T-helper 1 cell treated with Interleukin-12 subunit alpha and Interleukin-12 subunit beta and Interleukin-4 antibody, amounts not matched to agents 30 μg/mL and 1 μg/mL, for 36 hours (primary cell): ENCODE measurements at regions not wholly inside any gene's neighbourhood (a gene's known extent, or its start where the extent isn't known, plus 50 kb on each side); places are given as distances from the start of the nearest gene placed in this dataset.

Source experiments
- H3K27ac Mint-ChIP-seq: one replicate; pipeline ENCODE4 v1.8.0; 2021; ENCODE audit warnings: mild to moderate bottlenecking, mixed read lengths
- H3K27me3 Mint-ChIP-seq: one replicate; pipeline ENCODE4 v1.8.0; 2021; ENCODE audit warnings: low read depth, mixed read lengths
- H3K36me3 Mint-ChIP-seq: one replicate; pipeline ENCODE4 v1.8.0; 2021; ENCODE audit warnings: low read depth, mixed read lengths
- H3K4me1 Mint-ChIP-seq: one replicate; pipeline ENCODE4 v1.8.0; 2021; ENCODE audit warnings: low read depth, mixed read lengths
- H3K4me3 Mint-ChIP-seq: one replicate; pipeline ENCODE4 v1.8.0; 2021; ENCODE audit warnings: mild to moderate bottlenecking, moderate library complexity, mixed read lengths
- H3K9me3 Mint-ChIP-seq: one replicate; pipeline ENCODE4 v1.8.0; 2021; ENCODE audit warnings: mixed read lengths

- Mint-ChIP-seq H3K36me3 (no peaks in the 10 kb centered on the region), H3K4me1 (no peaks in the 10 kb centered on the region), H3K27me3 (no peaks in the 10 kb centered on the region), H3K27ac (no peak overlapping the region), H3K4me3 (no peak overlapping the region), H3K9me3 (no peaks in the 10 kb centered on the region)
Measured at GRCh38 chr12:93073324-93073723, 144.2 kb upstream of the EEA1 start.

- H3K9me3 Mint-ChIP-seq, result no peaks in the 10 kb centered on the region
- H3K27me3 Mint-ChIP-seq, result no peaks in the 10 kb centered on the region
- no peak overlapping the region for H3K4me3 Mint-ChIP-seq
- no peaks in the 10 kb centered on the region for H3K4me1 Mint-ChIP-seq
- H3K27ac Mint-ChIP-seq, result no peak overlapping the region
- no peaks in the 10 kb centered on the region for H3K36me3 Mint-ChIP-seq
Measured at GRCh38 chr12:93078059-93078458, 149.0 kb upstream of the EEA1 start.

- Mint-ChIP-seq H3K27me3 (no peaks in the 10 kb centered on the region), H3K4me1 (no peaks in the 10 kb centered on the region)
Measured at GRCh38 chr12:93078577-93078976, 149.5 kb upstream of the EEA1 start.

GRCh38 chr12:93079271-93079670 is 150.2 kb upstream of the EEA1 start:
- no peaks in the 10 kb centered on the region for H3K4me1 Mint-ChIP-seq
- no peak overlapping the region for H3K27ac Mint-ChIP-seq
- H3K27me3 Mint-ChIP-seq, result no peaks in the 10 kb centered on the region
- no peaks in the 10 kb centered on the region for H3K9me3 Mint-ChIP-seq
- H3K4me3 Mint-ChIP-seq, result no peak overlapping the region
- no peaks in the 10 kb centered on the region for H3K36me3 Mint-ChIP-seq

More at GRCh38 chr12:93078577-93078976, 149.5 kb upstream of the EEA1 start:
- Mint-ChIP-seq H3K4me3 (no peak overlapping the region), H3K27ac (no peak overlapping the region), H3K36me3 (no peaks in the 10 kb centered on the region), H3K9me3 (no peaks in the 10 kb centered on the region)

- H3K9me3 Mint-ChIP-seq, result no peaks in the 10 kb centered on the region
Measured at GRCh38 chr12:93079976-93080375, 150.9 kb upstream of the EEA1 start.

GRCh38 chr12:93080452-93080851 is 151.4 kb upstream of the EEA1 start:
- no peak overlapping the region for H3K4me3 Mint-ChIP-seq

More at GRCh38 chr12:93079976-93080375, 150.9 kb upstream of the EEA1 start:
- Mint-ChIP-seq H3K36me3 (no peaks in the 10 kb centered on the region), H3K4me3 (no peak overlapping the region), H3K27me3 (no peaks in the 10 kb centered on the region), H3K4me1 (no peaks in the 10 kb centered on the region), H3K27ac (no peak overlapping the region)

GRCh38 chr12:93080994-93081809 is 152.1 kb upstream of the EEA1 start:
- Mint-ChIP-seq H3K27ac (no peak overlapping the region), H3K4me3 (no peak overlapping the region), H3K4me1 (no peaks in the 10 kb centered on the region), H3K27me3 (no peaks in the 10 kb centered on the region), H3K36me3 (no peaks in the 10 kb centered on the region), H3K9me3 (peaks cover under 1% of the 10 kb centered on the region)

More at GRCh38 chr12:93080452-93080851, 151.4 kb upstream of the EEA1 start:
- Mint-ChIP-seq H3K27me3 (no peaks in the 10 kb centered on the region), H3K4me1 (no peaks in the 10 kb centered on the region), H3K9me3 (no peaks in the 10 kb centered on the region), H3K27ac (no peak overlapping the region), H3K36me3 (no peaks in the 10 kb centered on the region)

GRCh38 chr12:93081810-93082165 is 152.7 kb upstream of the EEA1 start:
- Mint-ChIP-seq H3K4me3 (no peak overlapping the region), H3K36me3 (no peaks in the 10 kb centered on the region), H3K9me3 (peaks cover 6% of the 10 kb centered on the region), H3K27ac (no peak overlapping the region), H3K27me3 (no peaks in the 10 kb centered on the region), H3K4me1 (no peaks in the 10 kb centered on the region)

- Mint-ChIP-seq H3K36me3 (no peaks in the 10 kb centered on the region), H3K9me3 (peaks cover 7% of the 10 kb centered on the region), H3K4me3 (no peak overlapping the region), H3K27me3 (no peaks in the 10 kb centered on the region), H3K4me1 (peaks cover 6% of the 10 kb centered on the region), H3K27ac (no peak overlapping the region)
Measured at GRCh38 chr12:93085383-93086287, 156.5 kb upstream of the EEA1 start.

- peaks cover 7% of the 10 kb centered on the region for H3K9me3 Mint-ChIP-seq
Measured at GRCh38 chr12:93086288-93086727, 157.2 kb upstream of the EEA1 start.

GRCh38 chr12:93087840-93088610 is 158.9 kb upstream of the EEA1 start:
- no peaks in the 10 kb centered on the region for H3K36me3 Mint-ChIP-seq
- H3K9me3 Mint-ChIP-seq, result peaks cover 7% of the 10 kb centered on the region
- H3K4me3 Mint-ChIP-seq, result no peak overlapping the region
- peaks cover 8% of the 10 kb centered on the region for H3K4me1 Mint-ChIP-seq
- H3K27ac Mint-ChIP-seq, result no peak overlapping the region
- no peaks in the 10 kb centered on the region for H3K27me3 Mint-ChIP-seq

More at GRCh38 chr12:93086288-93086727, 157.2 kb upstream of the EEA1 start:
- H3K36me3 Mint-ChIP-seq, result no peaks in the 10 kb centered on the region
- no peaks in the 10 kb centered on the region for H3K27me3 Mint-ChIP-seq
- no peak overlapping the region for H3K27ac Mint-ChIP-seq
- no peak overlapping the region for H3K4me3 Mint-ChIP-seq
- peaks cover 8% of the 10 kb centered on the region for H3K4me1 Mint-ChIP-seq

- peaks cover 7% of the 10 kb centered on the region for H3K9me3 Mint-ChIP-seq
- no peak overlapping the region for H3K4me3 Mint-ChIP-seq
- peaks cover 8% of the 10 kb centered on the region for H3K4me1 Mint-ChIP-seq
- peak overlapping the region; percentile 13 for H3K27ac Mint-ChIP-seq
- no peaks in the 10 kb centered on the region for H3K27me3 Mint-ChIP-seq
- H3K36me3 Mint-ChIP-seq, result no peaks in the 10 kb centered on the region
Measured at GRCh38 chr12:93089805-93090569, 160.9 kb upstream of the EEA1 start.

- Mint-ChIP-seq H3K27me3 (no peaks in the 10 kb centered on the region), H3K4me1 (peaks cover 8% of the 10 kb centered on the region), H3K4me3 (no peak overlapping the region), H3K36me3 (no peaks in the 10 kb centered on the region), H3K9me3 (peaks cover 7% of the 10 kb centered on the region), H3K27ac (peak overlapping the region; percentile 29)
Measured at GRCh38 chr12:93090731-93091172, 161.7 kb upstream of the EEA1 start.
